Fibroblast of peridontal ligament (primary cell): ENCODE measurements at regions not wholly inside any gene's neighbourhood (a gene's known extent, or its start where the extent isn't known, plus 50 kb on each side); places are given as distances from the start of the nearest gene placed in this dataset.
A peak's percentile ranks its signal among the peaks of the same experiment; 100 is the strongest.
"Not testable (repeated sequence)": the region's sequence is repeated elsewhere in the genome, so short reads cannot be mapped to it uniquely, and the experiment has no call there.

Source experiments
- DNase-seq: peaks from one replicate; pipeline ENCODE4 v3.0.0-alpha.2; 2010; ENCODE audit errors: extremely low read depth

DNA sequence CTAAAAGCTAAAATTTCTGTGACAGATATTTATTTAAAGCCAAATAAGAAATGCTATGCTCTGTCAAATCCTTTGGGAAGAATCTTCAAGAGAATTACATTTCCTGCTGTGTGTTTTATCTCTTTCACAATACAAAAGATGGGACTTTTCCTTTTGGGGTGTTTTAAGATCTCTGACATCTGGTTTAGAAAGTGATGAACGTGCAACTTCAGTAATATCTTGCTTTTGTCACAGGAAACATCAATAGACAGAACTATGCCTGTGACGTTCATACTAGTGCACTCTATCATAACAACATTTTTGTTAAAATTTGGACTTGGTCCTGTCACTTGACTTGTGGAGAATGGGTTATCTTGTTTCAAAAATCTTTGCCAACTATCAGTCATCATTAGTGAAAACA, 195.7 kb upstream of the KCNMB2 start:
- DNase-seq, result no peak

DNA sequence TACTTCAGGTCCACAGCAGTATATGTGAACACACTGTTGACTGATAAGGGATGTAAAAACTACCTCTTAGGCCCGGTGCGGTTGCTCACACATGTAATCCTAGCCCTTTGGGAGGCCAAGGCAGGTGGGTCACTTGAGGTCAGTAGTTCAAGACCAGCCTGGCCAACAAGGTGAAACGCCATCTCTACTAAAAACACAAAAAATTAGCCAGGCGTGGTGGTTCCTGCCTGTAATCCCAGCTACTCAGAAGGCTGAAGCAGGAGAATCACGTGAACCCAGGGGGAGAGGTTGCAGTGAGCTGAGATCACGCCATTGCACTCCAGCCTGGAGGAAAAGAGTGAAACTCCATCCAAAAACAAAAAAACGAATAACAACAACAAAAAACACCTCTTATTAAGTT, 194.6 kb upstream of the KCNMB2 start:
- DNase-seq, result no peak

- no peak for DNase-seq
Measured at GRCh38 chr3:178342111-178342510, 194.1 kb upstream of the KCNMB2 start.

GRCh38 chr3:178343433-178344038, 192.7 kb upstream of the KCNMB2 start:
- DNase-seq, result no peak

- DNase-seq, result no peak
Measured at GRCh38 chr3:178345944-178346343, 190.3 kb upstream of the KCNMB2 start.

- not testable (repeated sequence) for DNase-seq
Measured at GRCh38 chr3:178348561-178349217, 187.5 kb upstream of the KCNMB2 start.

- not testable (repeated sequence) for DNase-seq
Measured at GRCh38 chr3:178349218-178349596, 187.0 kb upstream of the KCNMB2 start.

DNA sequence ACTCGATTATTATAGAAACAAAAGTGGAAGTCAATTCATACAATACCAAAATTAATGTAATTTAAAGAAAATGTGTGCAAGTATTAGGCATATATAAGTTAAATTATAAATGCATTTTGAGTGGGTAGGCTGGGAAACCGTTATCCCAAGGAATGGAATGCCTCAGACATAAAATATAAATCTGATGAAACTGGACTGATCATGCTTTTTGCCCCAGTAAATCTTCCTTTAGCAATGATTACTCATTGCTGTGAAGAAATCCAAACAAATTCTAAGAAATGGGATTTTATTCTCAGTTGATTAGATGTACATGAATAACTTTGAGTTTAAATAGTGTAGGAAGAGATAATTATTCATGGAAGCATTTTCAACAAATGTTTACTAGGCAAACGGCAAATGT, 185.5 kb upstream of the KCNMB2 start:
- DNase-seq, result peak; percentile 71

DNA sequence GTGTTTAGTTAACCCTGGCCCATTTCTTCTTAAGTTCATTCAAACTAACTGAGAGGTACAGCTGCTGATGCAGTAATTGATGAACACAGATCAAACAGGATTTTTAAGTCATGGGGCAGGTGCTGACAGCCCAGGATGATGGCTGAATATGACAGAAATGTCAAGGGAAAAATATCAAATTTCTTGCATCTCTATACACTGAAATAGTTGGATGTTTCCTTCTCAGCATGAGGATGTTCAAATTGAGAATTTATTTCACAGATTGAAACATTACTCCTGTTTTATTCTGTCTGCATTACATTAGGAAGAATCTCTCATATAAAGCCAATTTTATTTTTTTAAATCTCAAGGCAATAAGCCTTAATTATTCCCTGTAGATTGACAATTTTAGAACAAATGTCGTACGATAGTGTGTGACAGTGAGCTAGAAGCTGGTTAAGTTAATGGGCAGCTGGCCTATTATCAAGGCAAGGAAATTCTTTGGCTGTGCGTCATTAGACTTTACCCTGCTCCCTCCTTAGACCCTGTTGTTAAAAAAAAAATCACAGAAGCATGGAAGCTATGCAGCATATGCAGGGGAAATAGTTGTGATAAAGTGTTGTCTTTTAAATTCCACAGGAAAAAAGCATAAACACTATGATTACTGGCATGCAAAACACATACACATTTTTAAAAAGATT, 183.8 kb upstream of the KCNMB2 start:
- DNase-seq, result peak; percentile 93

- peak; percentile 86 for DNase-seq
Measured at GRCh38 chr3:178353006-178353694, 183.1 kb upstream of the KCNMB2 start.

- peak; percentile 22 for DNase-seq
Measured at GRCh38 chr3:178359728-178360127, 176.5 kb upstream of the KCNMB2 start.

DNA sequence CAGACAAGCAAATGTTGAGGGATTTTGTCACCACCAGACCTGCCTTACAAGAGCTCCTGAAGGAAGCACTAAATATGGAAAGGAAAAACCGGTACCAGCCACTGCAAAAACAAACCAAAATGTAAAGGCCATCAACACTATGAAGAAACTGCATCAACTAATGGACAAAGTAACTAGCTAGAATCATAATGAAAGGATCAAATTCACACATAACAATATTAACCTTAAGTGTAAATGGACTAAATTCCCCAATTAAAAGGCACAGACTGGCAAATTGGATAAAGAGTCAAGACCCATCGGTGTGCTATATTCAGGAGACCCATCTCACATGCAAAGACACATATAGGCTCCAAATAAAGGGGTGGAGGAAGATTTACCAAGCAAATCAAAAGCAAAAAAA, 173.2 kb upstream of the KCNMB2 start:
- not testable (repeated sequence) for DNase-seq

DNA sequence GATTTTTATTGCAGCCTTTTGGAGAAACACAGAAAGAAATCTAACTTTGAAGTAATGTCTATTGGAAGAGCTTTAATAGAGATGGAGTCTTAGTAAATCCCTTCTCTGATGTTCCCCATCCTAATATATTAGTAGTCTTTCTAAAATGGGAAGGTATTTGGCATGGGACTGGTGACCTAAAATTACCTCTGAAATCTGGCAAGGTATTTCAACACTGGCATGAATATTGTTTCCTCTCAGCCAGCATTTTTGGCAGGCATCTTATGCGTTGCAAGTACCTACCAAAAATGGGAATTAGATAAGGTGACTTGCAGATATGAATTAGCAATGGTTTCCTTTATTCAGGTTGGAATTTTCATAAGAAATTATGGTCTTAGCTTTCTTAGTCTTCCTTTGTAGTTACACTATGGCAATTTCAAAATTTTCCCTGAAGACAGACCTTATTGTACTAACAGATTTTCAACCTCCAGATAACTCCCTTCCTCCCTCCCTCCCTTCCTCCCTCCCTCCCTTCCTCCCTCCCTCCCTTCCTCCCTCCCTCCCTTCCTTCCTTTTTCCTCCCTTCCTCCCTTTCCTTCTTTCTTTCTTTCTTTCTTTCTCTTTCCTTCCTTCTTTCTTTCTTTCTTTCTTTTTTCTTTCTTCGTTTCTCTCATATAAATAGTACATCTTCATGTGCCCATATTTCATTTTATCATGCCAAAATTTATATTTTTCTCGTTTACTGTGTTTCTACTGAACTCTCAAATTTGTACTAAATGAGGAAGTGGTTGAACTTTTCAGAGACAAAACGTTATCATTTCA, 168.2 kb upstream of the KCNMB2 start:
- DNase-seq, result no peak

DNA sequence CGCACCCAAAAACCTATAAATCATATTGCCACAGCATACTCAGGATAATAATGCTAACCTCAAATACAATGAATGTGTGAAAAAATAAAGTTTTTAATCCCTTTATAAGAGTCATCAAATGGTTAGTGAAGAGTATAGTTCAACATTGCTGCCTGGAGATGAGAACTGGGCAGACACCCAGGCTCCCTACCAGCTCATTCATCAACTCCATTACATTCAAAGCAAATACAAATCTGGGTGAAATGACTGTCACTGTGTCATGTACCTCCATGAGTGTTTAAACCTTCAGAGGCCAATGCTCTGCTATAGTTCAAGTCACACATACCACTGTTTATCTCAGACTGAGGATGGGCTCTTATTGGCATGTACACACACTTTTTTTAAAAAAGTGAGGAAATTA, 167.2 kb upstream of the KCNMB2 start:
- DNase-seq, result no peak

DNA sequence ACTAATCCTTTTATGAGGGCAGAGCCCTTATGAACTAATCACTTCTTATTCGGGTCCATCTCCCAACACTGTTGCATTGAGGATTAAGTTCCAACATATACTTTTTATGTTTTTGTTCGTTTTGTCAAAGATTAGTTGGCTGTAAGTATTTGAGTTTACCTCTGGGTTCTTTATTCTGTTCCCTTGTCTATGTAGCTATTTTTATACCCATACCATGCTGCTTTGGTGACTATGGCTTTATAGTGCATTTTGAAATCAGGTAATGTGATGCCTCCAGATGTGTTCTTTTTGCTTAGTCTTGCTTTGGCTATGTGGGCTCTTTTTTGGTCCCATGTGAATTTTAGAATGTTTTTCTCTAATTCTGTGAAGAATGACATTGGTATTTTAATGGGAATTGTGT, 166.4 kb upstream of the KCNMB2 start:
- DNase-seq, result no peak

DNA sequence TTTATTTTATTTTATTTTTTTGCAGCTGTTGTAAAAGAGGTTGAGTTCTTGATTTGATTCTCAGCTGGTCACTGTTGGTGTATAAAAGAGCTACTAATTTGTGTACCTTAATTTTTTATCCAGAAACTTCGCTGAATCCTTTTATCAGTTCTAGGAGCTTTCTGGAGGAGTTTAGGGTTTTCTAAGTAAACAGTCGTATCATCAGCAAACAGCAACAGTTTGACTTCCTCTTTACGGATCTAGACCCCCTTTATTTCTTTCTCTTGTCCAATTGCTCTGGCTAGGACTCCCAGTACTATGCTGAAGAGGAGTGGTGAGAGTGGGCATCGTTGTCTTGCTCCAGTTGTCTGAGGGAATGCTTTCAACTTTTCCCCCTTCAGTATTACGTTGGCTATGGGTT, 165.8 kb upstream of the KCNMB2 start:
- DNase-seq, result no peak

GRCh38 chr3:178381555-178381954, 154.7 kb upstream of the KCNMB2 start:
- no peak for DNase-seq

DNA sequence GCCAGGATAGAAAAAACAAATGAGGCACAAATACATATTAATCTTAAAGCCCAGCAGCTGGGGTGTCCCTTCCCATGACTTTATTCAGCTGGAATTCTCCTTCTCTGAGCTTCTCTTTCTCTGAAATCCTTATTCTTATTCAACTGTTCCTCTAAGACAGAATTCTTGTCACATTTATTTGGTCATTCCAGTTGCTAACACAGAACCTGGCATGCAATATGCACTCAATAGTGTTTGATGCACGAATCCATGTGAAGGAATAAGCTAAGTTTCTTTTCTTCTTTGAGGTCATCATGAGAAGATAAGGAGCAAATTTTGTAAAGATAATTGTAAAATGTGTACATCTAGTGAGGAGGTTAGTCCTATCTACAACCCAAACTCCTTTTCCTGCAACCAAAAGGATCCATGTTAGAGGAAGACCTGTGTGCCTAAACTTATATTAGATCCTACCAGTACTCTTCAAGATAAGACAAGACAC, 154.2 kb upstream of the KCNMB2 start:
- peak; percentile 43 for DNase-seq

- peak; percentile 90 for DNase-seq
Measured at GRCh38 chr3:178382449-178383061, 153.7 kb upstream of the KCNMB2 start.

GRCh38 chr3:178384321-178385230, 151.7 kb upstream of the KCNMB2 start:
- DNase-seq, result no peak
